K562 (cell line): ENCODE measurements at regions not wholly inside any gene's neighbourhood (a gene's known extent, or its start where the extent isn't known, plus 50 kb on each side); places are given as distances from the start of the nearest gene placed in this dataset.

ENCODE experiments used
- ATAC-seq: fragments of 200-7000 bp; cut with Tn5 transposase; 3 replicates; pipeline ENCODE4 v1.9.1; 2020; ENCODE audit warnings: moderate library complexity
- BruUV-seq: library from RNA; stranded (reverse); fragments of 400-500 nt; replicated peaks from 2 replicates; lab custom pipeline; 2021; lab: Mats Ljungman, UMichigan
- CTCF ChIA-PET: fragments of 300-600 bp; formaldehyde crosslinking; extraction: SDS; loops from one replicate; lab custom pipeline; 2021; ENCODE audit warnings: low intra/inter-chr PET ratio; lab: Yijun Ruan, JAX
- POLR2A ChIA-PET: fragments of 300-600, 350-650 bp; sonication (Branson Sonifier 250); formaldehyde crosslinking; extraction: SDS; loops from one replicate; lab custom pipeline; 2021; ENCODE audit warnings: antibody characterized with exemption, inconsistent platforms; lab: Yijun Ruan, JAX
- DNase-seq, 4 experiments: peaks; one replicate each; pipeline versions ENCODE4 v3.0.0 to v3.0.0-alpha.2; 2011 to 2018; ENCODE audit warnings: low spot score in 3 of 4, mixed read lengths in 3 of 4; ENCODE audit errors: extremely low read depth in 1 of 4
- FAIRE-seq: peaks from 2 replicates; lab custom pipeline; 2011; peaks lifted over from hg19 to GRCh38; lab: Jason Lieb, UNC
- H2AFZ ChIP-seq: 2 replicates; pipeline ENCODE4 v1.6.0; 2011; ENCODE audit warnings: low read depth, low read length, control low read depth, inconsistent platforms
- H3K27ac ChIP-seq: fragments of 200-600 bp; 3 replicates; pipeline ENCODE4 v1.8.0; 2011; ENCODE audit warnings: low read depth, mild to moderate bottlenecking, control low read depth, inconsistent platforms, low read length, moderate library complexity, mixed read lengths; ENCODE audit errors: extremely low read depth
- H3K27me3 ChIP-seq, 2 experiments: fragments of 300-600 bp in 1 of 2; 2 replicates in 1 of 2; 3 replicates in 1 of 2; pipeline versions ENCODE4 v1.6.0 to v1.8.0; 2011; ENCODE audit warnings: inconsistent platforms in 2 of 2, low read length in 2 of 2, mild to moderate bottlenecking in 1 of 2, mixed read lengths in 1 of 2, moderate library complexity in 1 of 2; ENCODE audit not compliant: control insufficient read depth in 2 of 2, insufficient read depth in 2 of 2
- H3K36me3 ChIP-seq: fragments of 300-600 bp; 3 replicates; pipeline ENCODE4 v1.8.0; 2011; ENCODE audit warnings: mild to moderate bottlenecking, low read length, inconsistent platforms; ENCODE audit not compliant: control insufficient read depth, insufficient read depth
- H3K4me1 ChIP-seq, 2 experiments: fragments of 200-600 bp in 1 of 2; replicated peaks in 1 of 2; 2 replicates in 1 of 2; 3 replicates in 1 of 2; pipeline versions ENCODE4 v1.5.1 to v1.8.0; 2011; ENCODE audit warnings: inconsistent platforms in 2 of 2, low read length in 2 of 2, mild to moderate bottlenecking in 1 of 2, mixed read lengths in 1 of 2, moderate library complexity in 1 of 2; ENCODE audit not compliant: control insufficient read depth in 2 of 2, insufficient read depth in 2 of 2
- H3K4me2 ChIP-seq: 2 replicates; pipeline ENCODE4 v1.6.1; 2011; ENCODE audit warnings: low read length, control low read depth, inconsistent platforms, mixed read lengths; ENCODE audit not compliant: insufficient read depth
- H3K4me3 ChIP-seq: fragments of 200-600 bp; sonication (generic), shearing (Covaris generic); 2 replicates; pipeline ENCODE4 v1.5.1; 2016; ENCODE audit warnings: control low read depth, inconsistent platforms
- H3K79me2 ChIP-seq: fragments of 200-600 bp; 3 replicates; pipeline ENCODE4 v1.8.0; 2011; ENCODE audit warnings: low read length, inconsistent platforms; ENCODE audit not compliant: control insufficient read depth, insufficient read depth
- H3K9ac ChIP-seq, 2 experiments: 2 replicates each; pipeline versions ENCODE4 v1.6.0 to v1.6.1; 2011; ENCODE audit warnings: low read depth in 2 of 2, low read length in 2 of 2, control low read depth in 1 of 2, inconsistent platforms in 1 of 2, mild to moderate bottlenecking in 1 of 2, mixed read lengths in 1 of 2; ENCODE audit not compliant: insufficient read depth in 1 of 2
- H3K9me1 ChIP-seq: one replicate; pipeline ENCODE4 v1.6.0; 2011; ENCODE audit warnings: inconsistent platforms, mild to moderate bottlenecking, low read length, moderate library complexity; ENCODE audit not compliant: control insufficient read depth, insufficient read depth
- H3K9me3 ChIP-seq: replicated peaks from 2 replicates; pipeline ENCODE4 v1.5.1; 2011; ENCODE audit warnings: low read depth, low read length, inconsistent platforms; ENCODE audit not compliant: control insufficient read depth, insufficient read depth
- H4K20me1 ChIP-seq: replicated peaks from 2 replicates; pipeline ENCODE4 v1.6.1; 2011; ENCODE audit warnings: low read length, inconsistent platforms, mixed read lengths; ENCODE audit not compliant: control insufficient read depth, insufficient read depth
- ETV6 ChIP-seq, 3 experiments: fragments of 150-350 bp in 1 of 3; sonication (generic) in 1 of 3; formaldehyde crosslinking in 1 of 3; IDR thresholded peaks; 2 replicates each; pipeline versions ENCODE4 v1.6.1 to v1.8.0; 2014 to 2022; ENCODE audit warnings: borderline replicate concordance in 2 of 3, low read depth in 2 of 3, antibody characterized with exemption in 1 of 3, low read length in 1 of 3, mild to moderate bottlenecking in 1 of 3, missing genetic modification reagents in 1 of 3
- GABPB2 ChIP-seq: fragments of 250-450 bp; sonication (Bioruptor Pico); conservative IDR thresholded peaks from 2 replicates; pipeline ENCODE4 v1.5.1; 2021; ENCODE audit warnings: mild to moderate bottlenecking
- MAFG ChIP-seq: fragments of 450-650 bp; conservative IDR thresholded peaks from 2 replicates; pipeline ENCODE4 v1.6.1; 2016; ENCODE audit warnings: missing genetic modification characterization, missing compliant biosample characterization
- SIN3A ChIP-seq, 2 experiments: fragments of 150-350 bp in 1 of 2; IDR thresholded peaks; 2 replicates each; pipeline ENCODE4 v1.6.1; 2011 to 2016; ENCODE audit warnings: borderline replicate concordance in 2 of 2, low read depth in 2 of 2, low read length in 2 of 2, mild to moderate bottlenecking in 2 of 2, moderate library complexity in 2 of 2; ENCODE audit not compliant: control insufficient read depth in 1 of 2
- U2AF1 ChIP-seq: fragments of 200-400 bp; formaldehyde crosslinking; optimal IDR thresholded peaks from 2 replicates; pipeline ENCODE3; 2017; ENCODE audit warnings: mild to moderate bottlenecking, low read depth, low read length, moderate library complexity
- ZNF134 ChIP-seq: fragments of 250-450 bp; sonication (Bioruptor Pico); conservative IDR thresholded peaks from 2 replicates; pipeline ENCODE4 v1.4.0; 2020
- ZNF146 ChIP-seq: IDR thresholded peaks from one replicate; pipeline ENCODE4 v1.6.1; 2018; ENCODE audit warnings: missing compliant biosample characterization; ENCODE audit not compliant: unreplicated experiment
- WGBS: fragments of 100-300 bp; shearing (Covaris generic); methylation state at CpG from one replicate; pipeline ENCODE4 v1.1.6; 2016; ENCODE audit warnings: low coverage, mixed read lengths; ENCODE audit not compliant: insufficient coverage; ENCODE audit errors: missing lambda C conversion rate; 5-methylcytosine and 5-hydroxymethylcytosine counted together
- in situ Hi-C: fragments of 300-500 bp; cut with MboI; formaldehyde crosslinking; loops from 4 replicates; pipeline ENCODE4 v1.15.0; 2018; ENCODE audit warnings: inconsistent platforms, mixed read lengths
- intact Hi-C: fragments of 100-400 bp; cut with micrococcal nuclease; formaldehyde crosslinking; loops from 2 replicates; pipeline ENCODE4 v1.14.2; 2022
- TF ChIP-seq, protein P1 (sequence below): sonication (generic); formaldehyde crosslinking; IDR thresholded peaks from 2 replicates; pipeline ENCODE4 v1.8.1; 2023; ENCODE audit warnings: mild to moderate bottlenecking, missing genetic modification reagents
- TF ChIP-seq, protein P2 (sequence below): sonication (generic); formaldehyde crosslinking; IDR thresholded peaks from 2 replicates; pipeline ENCODE4 v1.8.0; 2022; ENCODE audit warnings: missing genetic modification reagents, mild to moderate bottlenecking, borderline replicate concordance
- TF ChIP-seq, protein P3 (sequence below): fragments of 250-450 bp; sonication (Bioruptor Pico); IDR thresholded peaks from 2 replicates; pipeline ENCODE4 v1.5.0; 2021
- TF ChIP-seq, protein P4 (sequence below): fragments of 200-800 bp; sonication (Bioruptor generic); IDR thresholded peaks from 2 replicates; pipeline ENCODE4 v1.6.1; 2017; ENCODE audit warnings: missing genetic modification characterization, missing compliant biosample characterization

DNA sequence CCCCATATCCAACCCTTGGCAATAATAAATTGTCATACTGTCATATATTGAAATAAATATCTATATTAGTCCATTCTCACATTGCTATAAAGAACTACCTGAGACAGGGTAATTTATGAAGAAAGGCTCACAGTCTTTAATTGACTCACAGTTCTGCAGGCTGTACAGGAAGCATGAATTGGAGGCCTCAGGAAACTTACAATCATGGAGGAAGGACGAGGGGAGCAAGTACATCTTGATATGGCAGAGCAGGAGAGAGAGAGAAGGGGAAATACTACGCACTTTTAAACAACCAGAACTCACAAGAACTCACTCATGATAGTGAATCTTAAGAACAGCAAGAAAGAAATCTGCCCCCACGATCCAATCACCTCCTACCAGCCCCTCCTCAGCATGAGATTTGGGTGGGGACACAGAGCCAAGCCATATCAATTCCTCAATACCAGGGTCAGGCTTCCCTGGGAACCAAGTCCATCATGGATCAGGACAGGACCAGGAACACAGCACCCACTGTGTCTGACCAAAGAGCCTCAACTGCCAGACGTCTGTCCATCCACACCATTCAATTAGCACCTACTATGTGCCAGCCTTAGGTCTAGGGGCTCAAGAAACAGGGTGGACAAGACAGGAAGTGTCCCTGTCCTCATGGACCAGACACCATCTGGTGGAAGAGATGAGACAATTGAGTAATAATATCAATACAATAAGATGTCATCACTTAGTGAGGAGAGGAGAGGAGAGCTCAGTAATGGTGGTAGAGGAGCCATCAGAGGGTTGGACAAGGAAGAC lies 56.9 kb upstream of the TOP3B start:
- POLR2A ChIA-PET, result interaction anchor here (0.6 to 5.6 kb wide), 9 partner anchors 8 to 628 kb away, joined by 3 to 88 read pairs (median 4); no protein-coding TSS in a partner anchor
- H3K9ac ChIP-seq, result no peak overlapping the region
- ATAC-seq (no peak), DNase-seq (no peak), FAIRE-seq (no peak)
- intact Hi-C loops, result loop anchor here (5.0 to 10.0 kb wide), 2 partner anchors 327 to 385 kb away; no protein-coding TSS in a partner anchor
- H3K9me1 ChIP-seq, result no peaks in the 10 kb centered on the region
- H3K79me2 ChIP-seq, result no peaks in the 10 kb centered on the region
- H3K27ac ChIP-seq, result no peak overlapping the region
- H3K9me3 ChIP-seq, result no peaks in the 10 kb centered on the region
- no peak overlapping the region for H3K4me3 ChIP-seq
- H3K4me1 ChIP-seq, result peaks cover 0 to 13% of the 10 kb centered on the region in 2 experiments; a peak in 4 of 5 replicates
- in situ Hi-C loops, result no loop called here
- no peaks in the 10 kb centered on the region for H3K36me3 ChIP-seq
- 2% methylated on average over 4 of the region's 4 CpGs for WGBS
- peaks cover 20% of the 10 kb centered on the region; the same call in 1 of the 2 replicates for H4K20me1 ChIP-seq
- peaks cover 15 to 41% of the 10 kb centered on the region in 2 experiments; a peak in 4 of 5 replicates for H3K27me3 ChIP-seq
- CTCF ChIA-PET, result interaction anchor here (0.5 kb wide), 1 partner anchor 1244 kb away, joined by 3 read pairs; no protein-coding TSS in a partner anchor
- no TSS peak for BruUV-seq
- no peak overlapping the region for H3K4me2 ChIP-seq
- no peak overlapping the region for H2AFZ ChIP-seq
- TF ChIP-seq MAFG (tag) (no peak), ZNF146 (CRISPR knock-in tag) (no peak), ZNF134 (CRISPR knock-in tag) (no peak), ETV6 (IDR thresholded peaks at IDR 0.05; ENCODE audit: borderline replicate concordance in 1 of 2, low read depth in 2 of 2, low read length in 1 of 2) (no peak), ETV6 (CRISPR knock-in tag; IDR thresholded peaks at IDR 0.05; ENCODE audit: borderline replicate concordance) (no peak), GABPB2 (CRISPR knock-in tag) (no peak), U2AF1 (no peak), SIN3A (IDR thresholded peaks at IDR 0.05; ENCODE audit: borderline replicate concordance in 2 of 2, control insufficient read depth in 1 of 2, low read depth in 2 of 2, low read length in 2 of 2) (no peak)
- TF ChIP-seq, protein P1, sequence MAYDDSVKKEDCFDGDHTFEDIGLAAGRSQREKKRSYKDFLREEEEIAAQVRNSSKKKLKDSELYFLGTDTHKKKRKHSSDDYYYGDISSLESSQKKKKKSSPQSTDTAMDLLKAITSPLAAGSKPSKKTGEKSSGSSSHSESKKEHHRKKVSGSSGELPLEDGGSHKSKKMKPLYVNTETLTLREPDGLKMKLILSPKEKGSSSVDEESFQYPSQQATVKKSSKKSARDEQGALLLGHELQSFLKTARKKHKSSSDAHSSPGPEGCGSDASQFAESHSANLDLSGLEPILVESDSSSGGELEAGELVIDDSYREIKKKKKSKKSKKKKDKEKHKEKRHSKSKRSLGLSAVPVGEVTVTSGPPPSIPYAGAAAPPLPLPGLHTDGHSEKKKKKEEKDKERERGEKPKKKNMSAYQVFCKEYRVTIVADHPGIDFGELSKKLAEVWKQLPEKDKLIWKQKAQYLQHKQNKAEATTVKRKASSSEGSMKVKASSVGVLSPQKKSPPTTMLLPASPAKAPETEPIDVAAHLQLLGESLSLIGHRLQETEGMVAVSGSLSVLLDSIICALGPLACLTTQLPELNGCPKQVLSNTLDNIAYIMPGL (CRISPR knock-in tag), result peak; percentile 63; the same call in 1 of the 2 replicates
- TF ChIP-seq, protein P2, sequence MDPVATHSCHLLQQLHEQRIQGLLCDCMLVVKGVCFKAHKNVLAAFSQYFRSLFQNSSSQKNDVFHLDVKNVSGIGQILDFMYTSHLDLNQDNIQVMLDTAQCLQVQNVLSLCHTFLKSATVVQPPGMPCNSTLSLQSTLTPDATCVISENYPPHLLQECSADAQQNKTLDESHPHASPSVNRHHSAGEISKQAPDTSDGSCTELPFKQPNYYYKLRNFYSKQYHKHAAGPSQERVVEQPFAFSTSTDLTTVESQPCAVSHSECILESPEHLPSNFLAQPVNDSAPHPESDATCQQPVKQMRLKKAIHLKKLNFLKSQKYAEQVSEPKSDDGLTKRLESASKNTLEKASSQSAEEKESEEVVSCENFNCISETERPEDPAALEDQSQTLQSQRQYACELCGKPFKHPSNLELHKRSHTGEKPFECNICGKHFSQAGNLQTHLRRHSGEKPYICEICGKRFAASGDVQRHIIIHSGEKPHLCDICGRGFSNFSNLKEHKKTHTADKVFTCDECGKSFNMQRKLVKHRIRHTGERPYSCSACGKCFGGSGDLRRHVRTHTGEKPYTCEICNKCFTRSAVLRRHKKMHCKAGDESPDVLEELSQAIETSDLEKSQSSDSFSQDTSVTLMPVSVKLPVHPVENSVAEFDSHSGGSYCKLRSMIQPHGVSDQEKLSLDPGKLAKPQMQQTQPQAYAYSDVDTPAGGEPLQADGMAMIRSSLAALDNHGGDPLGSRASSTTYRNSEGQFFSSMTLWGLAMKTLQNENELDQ (CRISPR knock-in tag), result no peak
- TF ChIP-seq, protein P3, sequence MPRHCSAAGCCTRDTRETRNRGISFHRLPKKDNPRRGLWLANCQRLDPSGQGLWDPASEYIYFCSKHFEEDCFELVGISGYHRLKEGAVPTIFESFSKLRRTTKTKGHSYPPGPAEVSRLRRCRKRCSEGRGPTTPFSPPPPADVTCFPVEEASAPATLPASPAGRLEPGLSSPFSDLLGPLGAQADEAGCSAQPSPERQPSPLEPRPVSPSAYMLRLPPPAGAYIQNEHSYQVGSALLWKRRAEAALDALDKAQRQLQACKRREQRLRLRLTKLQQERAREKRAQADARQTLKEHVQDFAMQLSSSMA (CRISPR knock-in tag), result 0 out of 2 replicates have a peak, but pooled peaks have one; percentile 10
- TF ChIP-seq, protein P4, sequence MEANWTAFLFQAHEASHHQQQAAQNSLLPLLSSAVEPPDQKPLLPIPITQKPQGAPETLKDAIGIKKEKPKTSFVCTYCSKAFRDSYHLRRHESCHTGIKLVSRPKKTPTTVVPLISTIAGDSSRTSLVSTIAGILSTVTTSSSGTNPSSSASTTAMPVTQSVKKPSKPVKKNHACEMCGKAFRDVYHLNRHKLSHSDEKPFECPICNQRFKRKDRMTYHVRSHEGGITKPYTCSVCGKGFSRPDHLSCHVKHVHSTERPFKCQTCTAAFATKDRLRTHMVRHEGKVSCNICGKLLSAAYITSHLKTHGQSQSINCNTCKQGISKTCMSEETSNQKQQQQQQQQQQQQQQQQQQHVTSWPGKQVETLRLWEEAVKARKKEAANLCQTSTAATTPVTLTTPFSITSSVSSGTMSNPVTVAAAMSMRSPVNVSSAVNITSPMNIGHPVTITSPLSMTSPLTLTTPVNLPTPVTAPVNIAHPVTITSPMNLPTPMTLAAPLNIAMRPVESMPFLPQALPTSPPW (CRISPR knock-in tag), result no peak
